ENCODE measurements at regions not wholly inside any gene's neighbourhood (a gene's known extent, or its start where the extent isn't known, plus 50 kb on each side); places are given as distances from the start of the nearest gene placed in this dataset.

- no peak for DNase-seq (ENCODE audit: low read depth in 3 of 3)
Observed at GRCh38 chr16:26189536-26189935, 497.8 kb downstream of the HS3ST4 start.

- no peak for DNase-seq (ENCODE audit: low read depth in 3 of 3)
Observed at GRCh38 chr16:26194526-26194925, 502.8 kb downstream of the HS3ST4 start.

DNA sequence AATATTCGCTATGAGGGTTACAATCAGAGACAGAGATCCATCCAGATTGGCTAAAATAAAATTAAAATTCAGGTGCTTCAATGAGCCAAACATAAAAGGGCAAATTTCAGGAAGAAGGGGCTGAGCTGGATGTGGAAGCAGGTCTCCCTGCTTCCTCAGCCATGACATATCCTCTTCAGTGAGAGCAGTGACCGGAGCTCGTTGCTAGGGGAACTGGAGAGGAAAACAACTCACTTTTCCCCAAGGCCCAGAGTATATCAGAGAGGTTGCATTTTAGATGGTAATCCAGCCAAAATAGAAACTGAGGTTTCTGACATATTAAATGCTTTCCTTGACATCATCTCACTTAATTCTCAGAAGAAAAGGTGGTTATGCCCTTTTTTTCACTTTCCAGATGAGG, 503.5 kb downstream of the HS3ST4 start:
- DNase-seq (ENCODE audit: low read depth in 3 of 3), result no peak

GRCh38 chr16:26196310-26196709, 504.6 kb downstream of the HS3ST4 start:
- DNase-seq (ENCODE audit: low read depth in 3 of 3), result no peak

GRCh38 chr16:26196802-26197201, 505.0 kb downstream of the HS3ST4 start:
- DNase-seq (ENCODE audit: low read depth in 3 of 3), result no peak

DNA sequence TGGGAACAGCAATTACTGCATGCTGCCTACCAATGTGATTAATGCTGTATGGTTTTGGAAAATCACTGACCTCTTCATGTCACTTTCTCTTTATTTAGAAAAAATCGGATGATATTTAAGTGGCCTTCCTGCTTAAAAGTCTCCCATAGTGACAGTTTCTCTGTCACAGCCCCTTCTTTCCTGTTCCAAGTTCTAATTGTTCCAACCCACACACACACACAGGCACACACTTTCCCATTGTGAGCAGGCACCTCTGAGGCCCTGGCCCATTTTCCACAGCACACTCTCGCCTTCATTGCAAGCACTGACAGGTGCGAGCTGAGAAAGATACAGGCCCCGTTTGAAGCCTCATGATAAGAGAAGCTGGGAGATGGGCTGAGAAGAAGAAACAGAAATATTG, 505.9 kb downstream of the HS3ST4 start:
- no peak for DNase-seq (ENCODE audit: low read depth in 3 of 3)

- DNase-seq (ENCODE audit: low read depth in 3 of 3), result no peak
Observed at GRCh38 chr16:26198221-26198620, 506.5 kb downstream of the HS3ST4 start.

- no peak for DNase-seq (ENCODE audit: low read depth in 3 of 3)
Observed at GRCh38 chr16:26204138-26204537, 512.4 kb downstream of the HS3ST4 start.

DNA sequence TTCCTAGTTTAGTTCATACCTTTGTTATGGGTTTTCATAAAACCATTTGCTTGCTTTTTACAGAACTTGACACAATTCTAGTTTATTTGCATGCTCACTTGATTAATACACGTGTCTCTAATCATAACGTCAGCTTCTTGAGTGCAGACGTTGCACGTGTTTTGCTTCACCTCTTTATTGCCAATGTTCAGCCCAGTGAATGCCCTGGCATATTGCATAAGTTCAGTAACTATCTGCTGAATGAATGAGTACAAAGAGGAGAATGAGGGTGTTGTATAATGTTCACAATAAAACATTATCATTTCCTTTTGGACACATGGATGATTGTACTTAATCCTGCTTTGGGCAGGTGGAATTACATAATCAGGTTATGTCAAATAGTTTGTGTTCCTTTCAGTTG, 519.8 kb downstream of the HS3ST4 start:
- no peak for DNase-seq (ENCODE audit: low read depth in 3 of 3)

GRCh38 chr16:26212599-26212998, 520.8 kb downstream of the HS3ST4 start:
- DNase-seq (ENCODE audit: low read depth in 3 of 3), result no peak

DNA sequence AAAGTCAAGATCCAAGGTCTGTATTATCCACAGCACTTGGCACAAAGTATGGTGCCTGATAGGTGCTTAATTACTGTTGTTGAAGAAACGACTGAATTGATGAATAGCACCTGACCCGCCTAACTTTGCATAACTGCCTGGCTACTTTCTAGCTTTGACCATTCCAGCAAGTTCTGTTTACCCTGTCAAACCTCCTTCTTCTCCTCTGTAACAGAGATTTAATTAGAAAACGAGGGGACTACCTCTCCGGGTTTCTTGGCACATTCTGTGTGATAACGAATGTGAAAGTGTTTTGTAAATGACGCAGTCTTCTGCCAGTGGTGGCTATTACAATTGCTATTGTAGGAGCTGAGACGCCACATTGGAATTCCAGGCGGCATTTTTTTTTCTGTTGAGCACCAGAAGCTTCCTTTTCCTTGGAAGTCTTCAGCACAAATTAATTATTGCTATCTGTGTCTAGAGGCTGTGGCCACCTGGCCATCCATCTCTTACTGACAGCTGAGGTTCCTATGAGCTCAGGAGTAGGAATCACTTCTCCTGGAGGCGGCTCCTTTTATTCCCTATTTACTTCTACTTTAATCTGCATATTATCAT, 522.9 kb downstream of the HS3ST4 start:
- DNase-seq (ENCODE audit: low read depth in 3 of 3), result no peak

GRCh38 chr16:26220894-26221293, 529.1 kb downstream of the HS3ST4 start:
- DNase-seq (ENCODE audit: low read depth in 3 of 3), result no peak

- DNase-seq (ENCODE audit: low read depth in 3 of 3), result no peak
Observed at GRCh38 chr16:26231647-26232046, 539.9 kb downstream of the HS3ST4 start.

GRCh38 chr16:26240807-26241206, 549.0 kb downstream of the HS3ST4 start:
- DNase-seq (ENCODE audit: low read depth in 3 of 3), result no peak

- no peak for DNase-seq (ENCODE audit: low read depth in 3 of 3)
Observed at GRCh38 chr16:26247063-26247462, 555.3 kb downstream of the HS3ST4 start.

DNA sequence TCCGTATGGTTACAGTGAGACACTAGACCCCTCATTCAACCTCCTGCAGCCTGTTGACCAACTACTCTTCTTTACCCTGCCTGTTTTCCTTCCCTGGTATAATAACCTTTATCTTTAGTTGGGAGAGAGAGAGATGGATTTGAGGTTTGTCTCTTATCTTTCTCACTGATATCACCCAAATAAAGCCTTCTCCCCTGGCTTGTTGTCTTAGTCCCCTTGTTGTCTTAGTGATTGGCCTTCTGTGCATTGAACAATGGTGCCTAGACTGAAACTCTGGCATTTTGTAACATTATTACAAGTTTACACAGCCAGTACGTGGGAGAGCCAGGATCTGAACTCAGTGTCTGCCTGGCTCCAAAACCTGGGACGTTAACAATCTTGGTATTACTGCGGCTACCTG, 560.8 kb downstream of the HS3ST4 start:
- no peak for DNase-seq (ENCODE audit: low read depth in 3 of 3)

GRCh38 chr16:26261621-26262020, 569.9 kb downstream of the HS3ST4 start:
- DNase-seq (ENCODE audit: low read depth in 3 of 3), result no peak

DNA sequence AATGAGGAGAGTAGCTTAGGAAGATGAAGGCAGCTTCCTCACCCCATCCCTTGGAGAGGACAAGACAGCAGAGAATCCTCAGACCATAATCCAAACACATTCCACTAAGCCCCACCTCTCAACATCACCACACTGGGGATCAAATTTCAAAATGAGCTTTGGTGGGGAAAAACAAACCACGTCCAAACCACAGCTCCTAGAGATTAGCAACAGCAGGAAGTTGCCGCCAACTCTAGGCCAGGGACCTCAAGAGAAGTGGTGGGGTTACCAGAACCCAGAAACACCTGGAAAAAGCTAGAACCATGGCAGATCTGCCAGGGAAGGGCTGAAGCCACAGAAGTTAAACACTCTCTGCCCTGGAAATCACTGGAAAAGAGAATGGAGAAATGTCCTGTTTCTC, 571.6 kb downstream of the HS3ST4 start:
- no peak for DNase-seq (ENCODE audit: low read depth in 3 of 3)

- no peak for DNase-seq (ENCODE audit: low read depth in 3 of 3)
Observed at GRCh38 chr16:26267641-26268040, 575.9 kb downstream of the HS3ST4 start.

DNA sequence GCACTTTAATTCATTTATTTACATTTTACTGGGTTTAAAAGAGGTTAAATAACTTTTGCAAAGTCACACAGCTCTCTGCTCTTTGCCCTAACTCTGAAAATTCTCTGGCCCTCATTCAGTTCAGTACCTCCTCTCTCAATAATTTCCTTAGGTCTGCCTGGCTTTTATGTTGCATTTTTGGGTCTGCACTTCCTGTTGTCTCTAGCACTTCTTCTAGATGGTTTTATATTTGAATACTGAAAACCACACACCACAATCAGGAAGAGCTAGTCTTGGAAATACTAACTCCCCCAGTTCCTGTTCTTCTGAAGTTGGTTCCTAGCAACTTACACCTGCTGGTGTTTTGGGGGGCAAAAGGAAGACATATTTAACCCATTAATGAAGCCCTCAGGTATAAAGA, 577.9 kb downstream of the HS3ST4 start:
- no peak for DNase-seq (ENCODE audit: low read depth in 3 of 3)

DNA sequence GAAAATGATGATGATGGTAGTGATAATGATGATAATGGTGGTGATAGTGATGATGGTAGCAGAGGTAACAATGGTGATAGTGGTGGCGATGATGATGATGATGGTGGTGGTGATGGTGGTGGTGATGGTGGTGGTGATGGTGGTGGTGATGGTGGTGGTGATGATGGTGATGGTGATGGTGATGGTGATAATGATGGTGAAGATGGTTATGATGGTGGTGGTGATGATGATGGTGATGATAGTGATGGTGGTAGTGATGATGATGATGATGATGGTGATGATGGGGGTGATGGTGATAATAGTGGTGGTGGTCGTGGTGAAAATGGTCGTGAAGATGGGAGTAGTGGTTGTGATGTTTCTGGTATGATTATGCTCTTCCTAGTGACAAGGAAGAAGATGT, 581.8 kb downstream of the HS3ST4 start:
- DNase-seq (ENCODE audit: low read depth in 3 of 3), result no peak

GRCh38 chr16:26275021-26275590, 583.3 kb downstream of the HS3ST4 start:
- DNase-seq (ENCODE audit: low read depth in 3 of 3), result no peak

- no peak for DNase-seq (ENCODE audit: low read depth in 3 of 3)
Observed at GRCh38 chr16:26276289-26276688, 584.5 kb downstream of the HS3ST4 start.
